DND-41 (cell line): ENCODE measurements at regions not wholly inside any gene's neighbourhood (a gene's known extent, or its start where the extent isn't known, plus 50 kb on each side); places are given as distances from the start of the nearest gene placed in this dataset.

ENCODE experiments used
- CTCF ChIP-seq: IDR thresholded peaks from 2 replicates; pipeline ENCODE4 v1.5.1; 2012; ENCODE audit warnings: borderline replicate concordance, low read length, moderate library complexity, mild to moderate bottlenecking; ENCODE audit not compliant: poor library complexity, severe bottlenecking; ENCODE audit errors: extremely low read depth
- EZH2 ChIP-seq: IDR thresholded peaks from 3 replicates; pipeline ENCODE4 v1.6.1; 2012; ENCODE audit warnings: borderline replicate concordance, low read depth, mild to moderate bottlenecking, moderate library complexity, low read length, inconsistent platforms; ENCODE audit not compliant: severe bottlenecking

- TF ChIP-seq CTCF: no peak
- TF ChIP-seq EZH2: no peak
Observed at GRCh38 chr4:8723222-8723980, 130.8 kb downstream of the CPZ start.
